OCI-LY3 (cell line): ENCODE measurements at regions not wholly inside any gene's neighbourhood (a gene's known extent, or its start where the extent isn't known, plus 50 kb on each side); places are given as distances from the start of the nearest gene placed in this dataset.

ENCODE experiments used
- H2AFZ ChIP-seq: fragments of 200-600, 300-600 bp; shearing (Covaris generic); 2 replicates; pipeline ENCODE4 v1.6.0; 2014; ENCODE audit warnings: antibody characterized with exemption, low read depth, low read length
- H3K27ac ChIP-seq: fragments of 200-600, 300-600 bp; sonication (generic); 2 replicates; pipeline ENCODE4 v1.5.1; 2014; ENCODE audit warnings: mild to moderate bottlenecking, low read length, moderate library complexity, mixed read lengths
- H3K27me3 ChIP-seq: fragments of 200-600, 300-600 bp; sonication (generic); 2 replicates; pipeline ENCODE4 v1.6.1; 2014; ENCODE audit warnings: low read depth, low read length, mixed read lengths
- H3K36me3 ChIP-seq: fragments of 200-600, 300-600 bp; sonication (generic); replicated peaks from 2 replicates; pipeline ENCODE3; 2014; ENCODE audit warnings: low read depth, low read length, mixed read lengths
- H3K4me1 ChIP-seq: fragments of 300-600, 200-600 bp; sonication (generic); 2 replicates; pipeline ENCODE4 v1.6.1; 2014; ENCODE audit warnings: low read length, mixed read lengths
- H3K4me2 ChIP-seq: fragments of 200-600, 300-600 bp; sonication (generic); 2 replicates; pipeline ENCODE4 v1.6.1; 2014; ENCODE audit warnings: low read length, mixed read lengths
- H3K4me3 ChIP-seq: fragments of 300-600, 200-600 bp; sonication (generic); 2 replicates; pipeline ENCODE4 v1.5.1; 2014; ENCODE audit warnings: antibody characterized with exemption, mild to moderate bottlenecking, low read length, moderate library complexity
- H3K79me2 ChIP-seq: fragments of 300-600, 200-600 bp; shearing (Covaris generic); 2 replicates; pipeline ENCODE4 v1.6.1; 2014; ENCODE audit warnings: mild to moderate bottlenecking, low read length, mixed read lengths
- H3K9ac ChIP-seq: fragments of 300-600, 200-600 bp; shearing (Covaris generic); 2 replicates; pipeline ENCODE4 v1.6.0; 2014; ENCODE audit warnings: mild to moderate bottlenecking, low read length, moderate library complexity
- H3K9me3 ChIP-seq: fragments of 200-600, 300-600 bp; shearing (Covaris generic); 2 replicates; pipeline ENCODE4 v1.6.1; 2014; ENCODE audit warnings: low read length, mixed read lengths; ENCODE audit not compliant: insufficient read depth
- H4K20me1 ChIP-seq: fragments of 200-600, 300-600 bp; sonication (generic); 2 replicates; pipeline ENCODE4 v1.6.1; 2016; ENCODE audit warnings: low read length, mixed read lengths; ENCODE audit not compliant: insufficient read depth
- EZH2phosphoT487 ChIP-seq: fragments of 200-600 bp; shearing (Covaris generic); IDR thresholded peaks from 2 replicates; pipeline ENCODE4 v1.6.1; 2018; ENCODE audit warnings: antibody characterized with exemption, mixed run types, low read depth
- TF ChIP-seq, protein P1 (sequence below): fragments of 200-600, 300-600 bp; sonication (generic); IDR thresholded peaks from 2 replicates; pipeline ENCODE4 v1.5.1; 2014; ENCODE audit warnings: antibody characterized with exemption, low read length, low read depth

DNA sequence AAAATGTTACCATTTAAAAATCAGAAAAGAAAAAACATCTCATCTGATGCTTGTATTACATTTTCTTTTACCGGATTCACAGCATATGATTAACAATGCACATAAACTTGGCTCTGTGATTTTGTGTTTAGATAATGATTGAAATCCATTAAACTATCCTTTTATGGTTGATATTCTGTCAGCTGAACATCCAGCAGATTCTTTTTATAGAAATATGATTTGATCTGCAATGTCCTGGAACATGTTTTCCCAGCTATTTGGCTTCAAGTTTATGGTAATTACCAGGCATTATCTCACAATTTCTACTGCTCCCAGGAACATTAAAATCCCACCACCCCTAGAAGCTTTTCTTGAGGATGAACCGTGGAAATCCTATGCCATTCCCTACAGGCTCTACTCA, 205.7 kb upstream of the TET2 start:
- no peaks in the 10 kb centered on the region for H3K9me3 ChIP-seq

DNA sequence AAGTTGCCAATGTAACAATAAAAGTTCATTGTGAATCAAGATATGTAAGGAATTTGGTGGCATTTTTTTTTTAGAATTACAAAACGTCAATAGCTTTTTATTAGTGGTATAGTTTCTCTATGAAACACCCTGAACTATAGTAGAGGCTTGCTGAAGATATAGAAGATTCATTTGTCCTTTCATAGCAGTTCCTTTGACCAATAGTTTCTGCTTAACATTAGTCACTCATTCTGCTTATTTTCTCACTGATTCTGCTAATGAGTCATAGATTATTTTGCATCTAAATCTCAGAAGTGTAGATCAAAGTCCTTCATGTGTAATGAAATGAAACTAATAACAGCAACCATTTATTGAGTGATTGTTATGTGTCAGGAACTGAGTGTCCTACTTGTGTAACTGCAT, 205.0 kb upstream of the TET2 start:
- Histone ChIP-seq H3K79me2 (no peaks in the 10 kb centered on the region), H3K9me3 (no peaks in the 10 kb centered on the region), H3K9ac (no peak overlapping the region), H3K4me3 (no peak overlapping the region), H3K4me2 (no peak overlapping the region), H2AFZ (no peak overlapping the region), H3K27me3 (no peaks in the 10 kb centered on the region), H3K36me3 (no peaks in the 10 kb centered on the region), H4K20me1 (no peaks in the 10 kb centered on the region), H3K4me1 (peaks cover 17% of the 10 kb centered on the region), H3K27ac (no peak overlapping the region)
- TF ChIP-seq, protein P1, sequence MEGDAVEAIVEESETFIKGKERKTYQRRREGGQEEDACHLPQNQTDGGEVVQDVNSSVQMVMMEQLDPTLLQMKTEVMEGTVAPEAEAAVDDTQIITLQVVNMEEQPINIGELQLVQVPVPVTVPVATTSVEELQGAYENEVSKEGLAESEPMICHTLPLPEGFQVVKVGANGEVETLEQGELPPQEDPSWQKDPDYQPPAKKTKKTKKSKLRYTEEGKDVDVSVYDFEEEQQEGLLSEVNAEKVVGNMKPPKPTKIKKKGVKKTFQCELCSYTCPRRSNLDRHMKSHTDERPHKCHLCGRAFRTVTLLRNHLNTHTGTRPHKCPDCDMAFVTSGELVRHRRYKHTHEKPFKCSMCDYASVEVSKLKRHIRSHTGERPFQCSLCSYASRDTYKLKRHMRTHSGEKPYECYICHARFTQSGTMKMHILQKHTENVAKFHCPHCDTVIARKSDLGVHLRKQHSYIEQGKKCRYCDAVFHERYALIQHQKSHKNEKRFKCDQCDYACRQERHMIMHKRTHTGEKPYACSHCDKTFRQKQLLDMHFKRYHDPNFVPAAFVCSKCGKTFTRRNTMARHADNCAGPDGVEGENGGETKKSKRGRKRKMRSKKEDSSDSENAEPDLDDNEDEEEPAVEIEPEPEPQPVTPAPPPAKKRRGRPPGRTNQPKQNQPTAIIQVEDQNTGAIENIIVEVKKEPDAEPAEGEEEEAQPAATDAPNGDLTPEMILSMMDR, result no peak
- no peak for TF ChIP-seq EZH2phosphoT487

More for the DNA sequence above, 205.7 kb upstream of the TET2 start:
- Histone ChIP-seq H3K4me1 (peaks cover 17% of the 10 kb centered on the region), H3K27me3 (no peaks in the 10 kb centered on the region), H3K79me2 (no peaks in the 10 kb centered on the region), H3K9ac (no peak overlapping the region), H2AFZ (no peak overlapping the region), H3K4me2 (no peak overlapping the region), H4K20me1 (no peaks in the 10 kb centered on the region), H3K27ac (no peak overlapping the region), H3K36me3 (no peaks in the 10 kb centered on the region), H3K4me3 (no peak overlapping the region)
- TF ChIP-seq EZH2phosphoT487, result no peak

DNA sequence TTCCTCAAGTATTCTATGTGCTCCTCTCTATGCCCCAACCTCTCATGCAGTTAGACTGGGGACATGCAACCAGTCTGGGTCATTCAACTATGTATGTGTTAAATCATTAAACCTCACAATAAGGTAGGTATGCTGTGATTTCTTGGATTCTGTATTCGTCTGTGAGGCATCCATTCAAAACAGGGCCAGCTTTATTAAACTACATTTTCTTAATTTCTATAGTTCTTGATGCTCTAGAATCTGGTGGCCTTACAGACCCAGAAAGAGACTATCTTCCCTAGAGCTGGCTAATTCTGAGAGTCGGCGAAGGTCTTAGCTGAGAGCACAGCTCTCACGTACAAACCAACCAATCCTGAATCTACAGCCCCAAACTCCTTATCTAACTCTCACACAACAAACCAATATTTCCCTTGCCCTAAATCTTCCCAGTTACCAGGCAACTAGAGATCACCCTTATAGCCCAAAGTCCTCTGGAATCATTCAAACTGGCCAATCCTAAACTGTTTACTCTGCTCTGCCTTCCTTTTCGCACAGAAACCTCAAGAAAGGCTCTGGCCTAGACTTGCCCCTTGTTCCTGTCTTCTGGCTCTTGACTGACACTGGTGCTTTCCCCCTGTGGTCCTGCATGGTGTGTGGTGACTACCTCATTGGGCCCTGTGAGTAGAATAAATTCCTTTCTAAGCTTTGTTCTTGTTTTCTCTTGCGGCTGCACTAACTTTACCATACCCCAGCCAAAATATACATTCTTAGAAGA, 203.5 kb upstream of the TET2 start:
- H3K36me3 ChIP-seq, result no peaks in the 10 kb centered on the region
- H3K4me3 ChIP-seq, result no peak overlapping the region
- H4K20me1 ChIP-seq, result no peaks in the 10 kb centered on the region
- TF ChIP-seq, protein P1, result no peak
- no peak for TF ChIP-seq EZH2phosphoT487
- H3K27me3 ChIP-seq, result no peaks in the 10 kb centered on the region
- H3K79me2 ChIP-seq, result no peaks in the 10 kb centered on the region
- H3K9me3 ChIP-seq, result no peaks in the 10 kb centered on the region
- H3K4me1 ChIP-seq, result peaks cover 9% of the 10 kb centered on the region
- H3K27ac ChIP-seq, result no peak overlapping the region
- no peak overlapping the region for H2AFZ ChIP-seq
- H3K9ac ChIP-seq, result no peak overlapping the region
- H3K4me2 ChIP-seq, result no peak overlapping the region

DNA sequence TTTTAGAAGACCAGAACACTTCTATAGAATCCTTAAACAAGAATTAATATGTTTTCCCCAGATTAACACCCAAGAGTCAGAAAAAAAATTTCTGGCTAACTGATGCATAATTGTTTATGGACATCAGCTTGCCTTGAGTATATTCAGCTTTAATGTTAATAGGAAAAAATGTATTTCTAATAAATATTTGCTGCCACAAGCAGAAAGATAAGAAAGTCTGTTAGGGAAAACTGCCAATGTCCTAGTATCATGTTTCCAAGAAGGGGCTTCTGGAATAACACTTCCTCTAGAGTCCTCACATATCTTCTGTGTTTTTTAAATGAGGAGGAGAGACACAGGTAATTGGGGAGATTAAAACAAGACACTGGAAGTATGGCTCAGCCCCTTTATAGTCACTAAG, 202.1 kb upstream of the TET2 start:
- no peaks in the 10 kb centered on the region for H3K79me2 ChIP-seq
- H3K27me3 ChIP-seq, result no peaks in the 10 kb centered on the region

More for the DNA sequence above, 202.1 kb upstream of the TET2 start:
- no peak overlapping the region for H2AFZ ChIP-seq
- H3K4me2 ChIP-seq, result no peak overlapping the region
- H3K9ac ChIP-seq, result no peak overlapping the region
- TF ChIP-seq, protein P1, result no peak
- no peak for TF ChIP-seq EZH2phosphoT487
- H3K4me1 ChIP-seq, result peaks cover 9% of the 10 kb centered on the region
- H3K27ac ChIP-seq, result no peak overlapping the region
- no peaks in the 10 kb centered on the region for H4K20me1 ChIP-seq
- H3K9me3 ChIP-seq, result no peaks in the 10 kb centered on the region
- no peaks in the 10 kb centered on the region for H3K36me3 ChIP-seq
- H3K4me3 ChIP-seq, result no peak overlapping the region
